Hippocampal formation (tissue), 2 donors: ENCODE measurements at regions not wholly inside any gene's neighbourhood (a gene's known extent, or its start where the extent isn't known, plus 50 kb on each side); places are given as distances from the start of the nearest gene placed in this dataset.

ENCODE experiments used
- DNase-seq, 2 donors: peaks; one replicate each; lab custom pipeline; 2025; lab: John Stamatoyannopoulos, UW

DNA sequence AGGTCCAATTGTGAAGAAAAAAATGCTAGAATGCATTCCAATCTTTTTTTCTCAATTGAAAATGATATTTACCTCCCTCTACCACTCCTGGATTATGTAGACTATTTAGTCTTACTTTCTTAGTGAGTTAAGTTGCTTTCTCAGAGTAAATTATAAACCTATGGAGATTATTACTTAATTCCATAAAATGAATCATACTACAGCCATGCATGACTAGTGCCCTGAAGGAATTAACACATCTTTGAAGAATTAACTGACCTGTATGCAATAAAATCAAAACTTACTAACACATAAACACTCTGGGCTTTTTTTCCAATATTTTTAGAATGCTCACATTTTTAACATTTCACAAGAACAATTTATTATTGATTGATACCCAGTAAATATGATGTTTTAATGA, 379.4 kb upstream of the DACH1 start:
- no peak for DNase-seq

DNA sequence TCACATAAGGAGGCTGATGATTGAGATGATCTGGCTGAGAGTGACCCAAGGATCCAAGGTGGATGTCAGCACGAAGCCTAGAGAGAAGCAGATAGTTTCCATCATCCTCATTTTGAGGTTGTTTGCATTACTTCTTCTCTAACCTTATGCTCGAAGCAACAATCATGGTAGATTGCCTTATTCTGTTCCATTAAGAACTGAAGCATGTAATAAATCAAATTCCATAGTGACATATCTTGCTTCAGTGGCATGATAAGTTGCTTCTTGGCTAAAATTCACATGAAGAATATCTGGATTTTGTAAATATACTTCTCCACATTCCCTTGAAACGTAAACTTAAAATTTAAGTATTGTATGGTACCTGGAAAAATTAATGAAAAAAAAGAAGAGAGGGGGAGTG, 377.8 kb upstream of the DACH1 start:
- DNase-seq, result no peak

DNA sequence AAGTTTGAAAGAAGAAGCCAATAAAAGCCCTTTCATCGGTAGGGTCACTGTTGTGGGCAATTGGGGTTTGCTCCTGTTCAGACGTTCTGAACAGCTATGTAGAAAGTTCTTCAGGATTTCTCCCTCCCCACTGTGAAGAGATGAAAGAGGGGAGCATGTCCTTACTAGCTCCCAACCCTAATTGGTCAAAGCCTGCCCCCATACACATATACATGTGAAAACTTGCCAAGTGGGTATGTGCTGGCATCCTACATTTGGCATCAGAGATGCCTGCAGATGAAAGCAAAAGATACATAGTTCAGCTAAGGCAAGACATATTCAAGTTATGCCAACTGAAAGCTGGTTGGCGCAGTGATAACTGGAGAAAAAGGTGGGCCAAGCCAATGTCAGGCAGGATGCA, 363.1 kb upstream of the DACH1 start:
- no peak for DNase-seq

DNA sequence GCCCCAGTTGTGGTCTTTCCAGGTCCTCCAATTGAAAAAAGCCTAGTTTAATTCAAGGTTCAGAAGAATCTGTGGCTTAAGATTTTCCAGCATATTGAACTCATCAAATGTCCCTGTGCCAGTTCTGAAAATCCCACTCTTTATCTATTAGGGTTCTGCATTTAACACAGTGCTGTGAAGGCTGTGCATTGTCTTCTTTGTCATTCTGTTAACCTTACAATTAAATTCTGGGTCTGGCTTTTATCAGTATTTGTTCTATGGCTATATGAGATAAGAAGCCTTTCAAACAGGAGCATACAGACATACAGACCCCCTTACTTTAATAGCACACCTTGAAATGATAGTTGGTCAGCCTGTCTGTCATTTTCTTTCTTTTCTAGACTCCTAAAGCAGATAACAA, 362.1 kb upstream of the DACH1 start:
- no peak for DNase-seq

DNA sequence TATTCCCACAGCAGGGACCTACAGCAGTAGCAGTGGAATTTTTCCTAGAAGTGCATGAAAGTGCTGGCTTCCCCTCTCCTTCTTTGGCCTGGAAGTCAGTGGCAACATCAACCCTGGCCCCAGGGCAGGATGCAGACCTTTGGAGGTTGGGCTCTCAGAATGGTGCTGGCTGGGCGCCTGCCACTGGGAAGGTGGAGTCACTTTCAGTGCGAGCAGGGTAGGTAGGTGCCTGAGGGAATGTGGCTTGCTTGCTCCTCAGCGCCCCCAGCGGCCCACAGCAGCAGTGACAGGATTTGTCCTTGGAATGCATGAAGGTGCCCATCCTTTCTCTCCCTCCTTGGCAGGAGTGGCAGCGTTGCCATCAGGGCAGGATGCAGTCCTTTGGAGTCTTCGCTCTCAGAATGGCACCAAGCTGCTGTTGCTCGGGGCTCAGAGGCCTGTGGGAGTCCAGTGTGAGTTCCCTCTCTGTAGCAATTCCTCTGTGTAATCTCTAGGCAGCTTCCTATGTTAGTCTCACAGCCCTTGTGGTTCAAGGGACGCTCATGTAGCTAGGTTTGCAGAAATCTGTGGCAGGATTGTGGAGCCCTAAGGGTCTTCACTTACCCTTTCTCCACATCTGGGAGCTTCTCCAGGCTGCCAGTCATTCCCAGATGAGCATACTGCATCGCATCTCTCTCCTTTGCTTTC, 354.4 kb upstream of the DACH1 start:
- DNase-seq, result no peak

DNA sequence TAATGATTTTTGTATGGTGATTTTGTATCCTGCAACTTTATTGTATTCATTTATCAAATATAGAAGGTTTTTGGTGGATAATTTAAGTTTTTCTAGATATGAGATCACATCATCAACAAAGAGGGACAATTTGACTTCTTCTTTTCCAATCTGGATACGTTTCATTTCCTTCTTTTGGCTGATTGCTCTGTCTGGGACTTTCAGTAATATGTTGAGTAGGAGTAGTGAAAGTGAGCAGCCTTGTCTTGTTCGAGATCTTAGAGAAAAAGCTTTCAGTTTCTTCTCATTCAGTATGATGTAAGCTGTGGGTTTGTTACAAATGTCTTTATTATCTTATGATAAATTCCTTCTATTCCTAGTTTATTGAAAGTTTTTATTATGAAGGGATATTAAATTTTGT, 352.0 kb upstream of the DACH1 start:
- DNase-seq, result no peak

DNA sequence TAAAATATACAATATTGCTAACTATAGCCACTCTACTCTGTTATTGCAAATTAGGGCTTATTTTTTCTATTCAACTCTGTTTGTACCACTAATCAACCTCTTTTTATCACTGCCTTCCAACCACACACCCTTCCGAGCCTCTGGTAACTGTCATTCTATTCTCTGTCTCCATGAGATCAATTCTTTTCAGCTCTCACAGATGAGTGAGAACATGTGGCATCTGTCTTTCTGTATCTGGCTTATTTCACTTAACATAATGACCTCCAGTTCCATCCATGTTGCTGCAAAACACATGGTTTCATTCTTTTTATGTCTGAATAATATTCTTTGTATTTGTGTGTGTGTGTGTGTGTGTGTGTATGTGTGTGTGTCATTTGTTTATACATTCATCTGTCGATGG, 350.1 kb upstream of the DACH1 start:
- DNase-seq, result no peak

DNA sequence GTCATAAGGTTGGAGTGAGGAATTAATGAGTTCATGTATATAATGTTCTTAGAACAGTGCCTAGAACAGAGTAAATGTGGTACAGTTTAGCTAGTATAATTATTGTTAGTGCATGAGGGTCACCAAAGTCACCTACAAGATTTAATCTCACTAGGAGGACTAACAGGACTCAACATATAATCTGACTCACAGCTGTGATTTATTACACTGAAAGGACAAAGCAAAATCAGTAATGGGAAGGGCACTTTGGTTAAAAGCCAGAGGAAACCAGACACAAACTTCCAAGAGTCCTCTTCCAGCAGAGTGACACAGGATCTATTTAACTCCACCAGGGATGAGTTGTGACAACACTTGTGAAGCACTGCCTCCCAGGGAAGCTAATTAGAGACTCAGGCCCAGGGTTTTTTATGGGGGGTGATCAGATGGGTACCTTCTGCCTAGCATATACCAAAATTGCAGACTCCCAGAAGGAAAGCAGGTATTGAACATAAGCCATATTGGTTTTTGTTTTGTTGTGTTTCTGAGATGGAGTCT, 341.2 kb upstream of the DACH1 start:
- no peak for DNase-seq

DNA sequence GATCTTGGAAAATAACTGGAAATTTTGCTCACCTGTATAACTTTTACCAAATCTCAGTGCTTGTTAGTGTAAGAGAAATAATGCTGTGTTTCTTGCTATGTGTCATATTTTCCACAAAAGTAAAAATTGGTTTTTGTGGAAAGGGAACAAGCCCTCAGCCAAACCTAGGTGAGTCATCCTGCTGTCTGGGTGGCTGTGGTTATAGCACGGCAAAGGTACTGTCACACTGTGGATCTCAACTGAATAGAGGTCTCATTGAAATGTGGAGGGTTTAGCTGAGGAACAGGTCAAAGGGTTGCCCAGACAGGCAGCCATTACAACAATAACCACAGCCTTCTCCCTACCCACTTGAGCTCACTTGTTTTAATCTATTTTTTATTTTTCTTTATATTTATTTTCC, 338.8 kb upstream of the DACH1 start:
- no peak for DNase-seq

DNA sequence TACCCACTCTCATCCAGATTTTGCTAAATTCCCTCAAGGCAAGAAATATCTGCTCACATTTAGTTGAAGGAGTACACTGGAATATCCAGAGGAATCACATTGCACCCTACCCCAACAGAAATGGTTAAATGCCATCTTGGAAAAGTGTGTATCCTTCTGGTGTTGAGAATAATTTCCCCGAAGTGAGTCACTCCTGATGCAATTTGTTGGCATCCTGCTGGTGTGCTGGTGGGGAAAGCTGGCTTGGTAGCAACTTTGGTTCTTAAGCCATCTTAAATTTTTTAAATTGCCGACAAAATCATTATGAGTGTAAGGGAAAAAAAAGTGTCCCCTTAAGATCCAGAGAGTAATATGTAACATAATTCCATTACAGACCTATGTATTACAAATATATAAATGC, 337.3 kb upstream of the DACH1 start:
- DNase-seq, result no peak

DNA sequence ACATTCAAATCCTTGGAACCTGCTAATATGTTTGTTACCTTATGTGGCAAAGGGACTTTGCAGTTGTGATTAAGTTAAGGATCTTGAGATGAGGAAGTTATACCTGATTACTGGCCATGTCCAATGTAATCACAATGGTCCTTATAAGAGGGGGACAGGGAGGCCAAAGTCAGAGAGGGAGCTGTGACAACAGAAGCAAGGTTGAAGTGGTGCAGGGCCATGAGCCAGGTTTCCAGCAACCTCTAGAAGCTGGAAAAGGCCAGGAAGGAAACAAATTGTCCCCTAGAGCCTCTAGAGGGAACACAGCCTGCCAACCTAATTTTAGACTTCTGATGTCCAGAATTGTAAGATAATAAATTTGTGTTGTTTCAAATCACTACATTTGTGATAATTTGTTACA, 334.7 kb upstream of the DACH1 start:
- no peak for DNase-seq

DNA sequence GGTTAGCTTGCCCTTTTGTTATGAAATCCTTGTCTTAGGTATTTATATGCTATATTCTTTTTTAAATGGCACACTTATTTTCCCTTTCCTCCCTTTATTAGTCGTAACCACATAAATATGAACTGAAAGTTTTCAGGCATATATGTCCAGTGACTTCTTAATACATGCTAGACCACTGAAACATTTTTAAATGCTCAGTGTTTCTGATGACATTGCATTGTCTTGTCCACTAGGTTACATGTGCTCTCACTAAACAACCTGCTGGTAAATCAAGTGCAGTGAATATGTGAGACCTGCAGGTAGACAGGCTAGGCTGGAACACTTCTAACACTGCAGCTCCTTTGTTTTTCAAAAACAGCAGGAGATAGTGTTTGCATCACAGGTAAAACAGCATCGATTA, 332.6 kb upstream of the DACH1 start:
- no peak for DNase-seq

DNA sequence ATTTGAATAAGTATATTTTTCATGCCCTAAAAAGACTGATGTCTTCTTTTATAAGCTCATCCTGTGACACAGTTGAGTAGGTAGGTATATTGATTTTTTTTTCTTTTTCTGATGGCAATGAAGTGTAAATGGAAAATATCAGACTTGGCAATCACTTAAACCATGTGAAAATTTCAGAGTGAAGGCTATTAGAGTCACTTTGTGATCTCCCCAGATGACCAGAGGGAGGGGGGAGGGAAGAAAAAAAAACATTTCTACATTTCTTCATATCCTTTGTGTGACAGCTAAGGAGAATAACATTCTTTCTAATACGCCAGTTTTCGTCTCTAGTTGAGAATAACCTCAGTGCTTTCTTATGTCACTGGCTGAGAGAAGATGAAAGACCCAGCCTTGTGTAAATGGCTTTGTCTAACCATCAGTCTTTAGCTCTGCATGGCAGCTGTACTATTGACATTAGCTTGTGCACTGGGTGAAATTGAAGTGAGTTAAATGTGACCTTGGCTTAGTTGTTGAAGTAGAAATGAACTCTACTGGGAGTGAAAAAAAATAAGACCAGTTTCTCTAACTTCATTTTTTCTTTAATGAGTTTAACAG, 332.1 kb upstream of the DACH1 start:
- DNase-seq, result no peak

DNA sequence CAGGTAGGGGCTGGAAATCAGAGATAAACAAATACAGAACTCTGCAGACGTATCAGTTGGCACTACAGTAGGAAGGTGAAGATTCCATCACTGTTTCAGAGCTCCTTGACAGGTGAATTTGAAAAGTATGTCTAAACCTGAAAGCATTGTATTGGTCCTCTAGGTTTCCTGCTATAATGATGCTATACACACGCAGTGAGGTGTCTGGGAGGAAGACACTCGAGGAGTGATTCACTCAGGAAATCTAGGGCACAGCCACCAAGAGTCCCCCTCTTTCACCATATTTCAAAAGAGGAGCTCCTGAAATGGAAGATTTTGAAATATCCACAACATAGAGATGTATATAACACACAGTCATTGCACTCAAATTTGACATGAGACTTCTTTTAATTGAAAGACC, 331.0 kb upstream of the DACH1 start:
- no peak for DNase-seq

DNA sequence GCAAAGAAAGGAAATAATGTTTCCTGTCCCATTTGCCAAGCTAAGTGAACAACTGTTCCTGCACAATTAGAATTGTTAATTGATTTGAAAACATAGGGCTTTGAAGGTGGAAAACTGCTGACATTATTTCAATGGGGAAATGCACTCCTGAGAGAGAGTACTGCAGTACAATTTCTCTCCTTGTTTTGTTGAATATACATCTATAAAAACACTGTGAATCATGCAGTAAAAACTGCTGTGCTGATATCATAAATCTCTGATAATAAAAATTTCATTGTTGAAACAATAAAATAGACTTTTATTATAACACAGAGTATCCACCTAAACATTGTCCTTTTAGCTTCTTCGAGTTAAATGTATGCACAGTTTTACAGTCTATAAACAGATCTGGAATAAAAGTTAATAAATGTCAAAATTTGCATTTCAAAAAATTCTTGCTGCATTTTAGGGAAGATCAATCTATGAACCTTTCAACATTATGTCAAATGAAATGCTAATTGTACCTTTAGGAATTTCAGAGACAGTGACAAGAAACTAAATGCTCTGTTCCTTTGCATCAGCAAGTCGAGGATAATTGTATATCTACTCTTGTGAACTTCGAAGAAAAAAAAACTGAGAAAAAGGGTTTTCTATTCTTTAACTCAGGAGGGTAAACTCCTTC, 328.2 kb upstream of the DACH1 start:
- DNase-seq, result no peak

DNA sequence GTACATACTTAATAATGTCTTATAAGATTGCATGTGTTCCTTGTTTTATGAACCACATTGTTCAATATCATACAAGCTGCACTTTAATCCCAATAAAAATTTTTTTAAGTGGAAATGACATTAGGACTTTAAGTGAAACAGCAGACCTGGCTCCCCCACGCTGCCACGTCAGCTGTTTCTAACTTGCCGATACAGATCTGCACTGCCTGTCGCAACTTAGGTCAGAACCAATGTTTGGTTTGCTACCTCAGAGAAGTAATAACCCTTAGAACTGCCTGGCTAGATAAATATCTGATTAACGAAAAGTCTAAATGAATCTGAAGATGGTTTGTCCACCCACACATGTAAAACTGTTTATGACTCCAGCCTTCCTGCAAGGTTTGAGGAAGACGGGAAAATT, 327.5 kb upstream of the DACH1 start:
- no peak for DNase-seq

DNA sequence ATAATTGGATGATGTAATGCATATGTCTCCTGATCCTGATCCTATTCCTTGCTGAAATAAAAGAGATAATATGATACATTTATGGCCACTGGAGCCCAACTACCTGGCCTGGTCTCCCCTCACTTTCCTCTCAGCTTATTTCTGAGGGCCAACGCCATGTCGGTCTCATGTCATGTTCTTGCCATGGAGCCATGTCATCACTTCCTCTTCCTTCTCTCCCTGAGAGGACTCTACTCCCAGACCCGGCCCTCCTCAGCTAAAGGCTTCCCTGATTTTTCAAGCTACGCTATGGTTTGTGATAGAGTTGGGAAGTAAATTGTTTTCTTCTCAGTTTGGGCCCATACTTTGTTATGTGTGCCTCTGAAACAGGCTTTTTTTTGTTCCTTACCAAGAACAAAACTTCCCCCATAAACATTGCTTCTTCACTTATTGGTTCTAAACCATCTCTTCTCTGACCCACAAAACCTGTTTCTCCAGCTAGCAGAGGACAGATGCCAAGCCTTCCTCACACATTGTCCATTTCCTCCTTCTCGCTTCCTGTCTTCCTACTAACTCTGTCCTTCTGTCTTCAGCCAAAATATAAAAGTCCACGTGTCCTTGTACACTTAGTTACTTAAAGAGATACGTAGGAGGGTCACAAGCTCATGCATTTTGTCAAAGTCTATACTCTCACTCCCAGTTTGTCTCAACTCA, 319.9 kb upstream of the DACH1 start:
- no peak for DNase-seq

DNA sequence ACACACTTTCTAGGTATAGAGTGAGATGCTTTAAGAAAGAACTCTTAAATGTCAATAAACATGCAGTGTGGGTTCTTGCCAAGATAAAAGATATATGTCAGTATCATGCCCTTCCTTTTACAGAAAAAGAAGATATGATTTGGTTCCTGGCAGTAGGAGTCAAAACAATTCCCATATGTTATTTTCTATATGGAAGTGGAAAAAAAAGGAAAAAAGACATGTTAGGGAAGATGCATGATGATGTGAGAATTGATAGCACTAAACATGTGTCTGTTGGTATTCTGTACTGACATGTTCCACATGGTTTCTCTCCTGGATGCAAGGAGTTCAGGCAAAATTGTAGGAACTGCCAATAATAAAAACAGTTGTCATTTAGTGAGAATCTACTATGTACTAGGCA, 318.8 kb upstream of the DACH1 start:
- DNase-seq, result no peak

DNA sequence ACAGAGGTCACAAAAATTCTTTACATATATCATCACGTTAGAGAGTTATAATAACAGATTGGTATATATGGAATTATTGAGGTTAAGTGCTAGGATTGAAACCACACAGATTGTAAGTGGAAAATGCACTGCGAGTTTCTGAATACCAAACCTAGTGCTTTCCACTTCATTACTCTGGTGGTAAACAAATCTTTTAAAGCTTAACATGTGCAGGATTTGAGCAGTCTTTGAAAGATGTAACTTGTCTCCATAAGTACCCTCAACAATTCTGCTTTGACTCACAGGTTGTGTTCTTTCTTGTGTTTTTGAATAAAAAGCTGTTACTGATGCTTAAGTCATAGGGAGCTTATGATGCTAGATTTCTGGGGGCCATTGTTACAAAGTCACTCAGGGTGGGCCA, 314.7 kb upstream of the DACH1 start:
- no peak for DNase-seq

DNA sequence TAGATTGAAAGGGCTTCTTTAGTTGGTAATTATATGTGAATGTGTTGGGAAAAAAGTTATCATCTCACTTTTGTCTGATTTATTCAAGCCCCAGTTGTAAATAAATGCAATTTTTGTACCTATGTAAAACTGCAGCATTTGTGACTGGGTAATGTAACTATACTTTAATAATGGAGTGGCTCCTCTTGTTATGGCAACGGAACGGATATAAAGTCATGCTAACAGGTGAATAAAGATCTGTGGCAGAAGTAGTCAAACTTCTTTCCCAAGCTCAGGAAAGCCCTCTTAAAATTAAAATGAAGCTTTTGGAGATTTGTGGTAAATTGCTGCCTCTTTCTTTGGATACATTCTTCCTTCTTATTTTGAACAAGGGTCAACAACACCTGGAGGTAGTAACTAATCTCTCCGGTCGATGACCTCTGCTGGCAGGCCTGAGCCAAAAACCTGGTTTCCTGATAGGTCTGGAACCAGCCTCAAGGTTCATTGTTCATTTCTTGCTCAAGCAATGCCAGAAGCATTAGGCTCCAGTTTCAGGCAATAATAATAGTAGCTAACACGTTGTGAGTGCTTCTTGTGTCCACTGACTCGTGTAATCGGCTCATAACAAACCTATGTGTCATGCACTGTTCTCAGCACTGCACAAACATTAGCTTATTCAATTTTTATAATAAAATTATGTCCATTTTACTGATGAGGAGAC, 313.4 kb upstream of the DACH1 start:
- DNase-seq, result no peak

DNA sequence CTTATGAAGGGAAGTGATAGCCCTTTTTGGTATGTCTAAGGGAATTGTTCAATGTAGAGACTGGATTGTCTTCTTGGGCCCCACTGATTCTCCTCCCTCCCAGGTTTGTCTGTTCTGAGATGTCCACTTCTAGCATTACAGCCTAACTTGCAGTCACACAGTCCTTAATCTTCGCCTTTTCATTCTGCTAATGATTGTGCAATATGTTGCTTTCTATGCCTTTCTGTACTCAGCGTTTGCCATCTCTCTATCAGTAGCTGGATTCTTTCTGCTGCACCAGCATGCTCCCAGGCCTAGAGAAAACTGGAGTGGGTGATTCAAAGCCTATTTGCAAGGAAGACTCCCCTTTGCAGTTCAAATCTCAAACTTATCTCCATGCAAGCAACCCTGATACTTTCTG, 307.5 kb upstream of the DACH1 start:
- no peak for DNase-seq

DNA sequence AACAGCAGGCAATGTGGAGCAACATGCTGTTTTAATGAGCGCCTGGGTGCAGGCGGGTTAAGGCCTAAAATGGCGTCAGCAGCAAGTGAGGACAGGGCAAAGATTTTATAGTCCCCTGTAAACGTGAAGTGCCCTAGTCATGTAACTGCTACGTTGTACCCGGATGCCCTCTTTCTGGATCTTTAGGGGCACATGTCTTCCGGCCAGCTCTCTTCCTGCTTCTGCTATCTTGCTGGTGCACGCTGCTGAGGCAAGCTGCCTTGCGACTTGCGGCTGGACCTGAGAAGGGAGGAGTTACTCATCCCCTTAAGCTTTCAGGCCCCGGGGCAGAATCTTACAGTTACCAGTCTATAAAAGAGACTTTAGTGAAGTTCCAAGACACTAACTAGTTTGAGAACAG, 303.6 kb upstream of the DACH1 start:
- no peak for DNase-seq
